ENCODE measurements at regions not wholly inside any gene's neighbourhood (a gene's known extent, or its start where the extent isn't known, plus 50 kb on each side); places are given as distances from the start of the nearest gene placed in this dataset.

DNA sequence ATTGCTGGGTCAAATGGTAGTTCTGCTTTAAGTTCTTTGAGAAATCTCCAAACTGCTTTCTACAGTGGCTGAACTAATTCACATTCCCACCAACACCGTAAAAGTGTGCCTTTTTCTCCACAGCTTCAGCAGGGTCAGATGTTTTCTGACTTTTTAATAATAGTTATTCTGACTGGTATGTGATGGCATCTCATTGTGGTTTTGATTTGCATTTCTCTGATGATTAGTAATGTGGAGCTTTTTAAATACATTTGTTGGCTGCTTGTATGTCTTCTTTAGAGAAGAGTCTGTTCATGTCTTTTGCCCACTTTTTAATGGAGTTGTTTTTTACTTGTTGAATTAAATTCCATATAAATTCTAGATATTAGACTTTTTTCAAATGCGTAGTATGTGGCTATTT lies 257.5 kb upstream of the ANKRD50 start:
- Histone ChIP-seq H3K4ac (ENCODE audit: low read depth, low read length) (no peak overlapping the region), H2AFZ (replicated peaks; ENCODE audit: low read length, poor library complexity) (no peak overlapping the region), H2AK9ac (replicated peaks; ENCODE audit: low read depth, low read length, poor library complexity) (no peak overlapping the region), H4K8ac (ENCODE audit: low read depth in 2 of 2, low read length in 2 of 2) (no peak overlapping the region), H3K9me1 (ENCODE audit: insufficient read depth, low read length) (no peaks in the 10 kb centered on the region), H3K36me3 (ENCODE audit: control insufficient read depth, insufficient read depth, low read length) (no peaks in the 10 kb centered on the region), H3K27me3 (ENCODE audit: control insufficient read depth, insufficient read depth, low read length) (no peaks in the 10 kb centered on the region), H3K9ac (ENCODE audit: low read depth, low read length) (no peak overlapping the region), H3K27ac (ENCODE audit: insufficient read depth, low read length) (no peak overlapping the region), H4K5ac (ENCODE audit: low read depth, low read length) (no peak overlapping the region), H2BK15ac (ENCODE audit: low read depth, low read length) (no peak overlapping the region), H2BK120ac (ENCODE audit: low read depth, low read length) (no peak overlapping the region), H4K20me1 (ENCODE audit: insufficient read depth, low read length) (no peaks in the 10 kb centered on the region), H2AK5ac (ENCODE audit: low read depth, low read length) (no peak overlapping the region), H3K18ac (ENCODE audit: low read depth, low read length) (no peak overlapping the region), H3K23ac (ENCODE audit: low read depth, low read length) (no peak overlapping the region), H2BK20ac (ENCODE audit: low read depth, low read length) (no peak overlapping the region), H3K4me1 (ENCODE audit: control insufficient read depth, insufficient read depth, low read length) (peaks cover 2% of the 10 kb centered on the region; the same call in 1 of the 2 replicates), H2BK5ac (ENCODE audit: low read depth, low read length, poor library complexity, severe bottlenecking) (peak overlapping the region; percentile 35), H3K4me2 (ENCODE audit: low read depth, low read length) (no peak overlapping the region), H3K14ac (replicated peaks; ENCODE audit: low read depth, low read length) (no peak overlapping the region), H3K4me3 (ENCODE audit: insufficient read depth, low read depth, low read length) (no peak overlapping the region), H3K9me3 (ENCODE audit: control insufficient read depth, insufficient read depth, low read length) (no peaks in the 10 kb centered on the region), H3K79me1 (ENCODE audit: low read depth in 1 of 2, low read length in 2 of 2) (no peaks in the 10 kb centered on the region), H4K91ac (ENCODE audit: insufficient read depth, low read depth, low read length) (no peak overlapping the region), H3K56ac (ENCODE audit: extremely low read depth, insufficient read depth, low read length) (no peak overlapping the region)
- BruUV-seq (replicated peaks): no TSS peak
- TF ChIP-seq CHD1 (IDR thresholded peaks at IDR 0.05; ENCODE audit: low read depth, low read length) (no peak), MXI1 (IDR thresholded peaks at IDR 0.05; ENCODE audit: borderline replicate concordance, low read depth, low read length) (no peak), SMC3 (IDR thresholded peaks at IDR 0.05; ENCODE audit: low read depth, low read length) (no peak), NFE2L2 (IDR thresholded peaks at IDR 0.05; ENCODE audit: low read depth, low read length) (no peak), CEBPB (IDR thresholded peaks at IDR 0.05; ENCODE audit: low read depth, low read length) (no peak), POLR2A (IDR thresholded peaks at IDR 0.05; ENCODE audit: low read depth, low read length) (no peak)
- TF ChIP-seq, protein P1, sequence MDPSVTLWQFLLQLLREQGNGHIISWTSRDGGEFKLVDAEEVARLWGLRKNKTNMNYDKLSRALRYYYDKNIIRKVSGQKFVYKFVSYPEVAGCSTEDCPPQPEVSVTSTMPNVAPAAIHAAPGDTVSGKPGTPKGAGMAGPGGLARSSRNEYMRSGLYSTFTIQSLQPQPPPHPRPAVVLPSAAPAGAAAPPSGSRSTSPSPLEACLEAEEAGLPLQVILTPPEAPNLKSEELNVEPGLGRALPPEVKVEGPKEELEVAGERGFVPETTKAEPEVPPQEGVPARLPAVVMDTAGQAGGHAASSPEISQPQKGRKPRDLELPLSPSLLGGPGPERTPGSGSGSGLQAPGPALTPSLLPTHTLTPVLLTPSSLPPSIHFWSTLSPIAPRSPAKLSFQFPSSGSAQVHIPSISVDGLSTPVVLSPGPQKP (IDR thresholded peaks at IDR 0.05; ENCODE audit: borderline replicate concordance, low read depth, low read length): no peak
- in situ Hi-C loops (cut with MboI; ENCODE audit: low sequenced_read_pairs): no loop called here
- WGBS, 2 experiments (ENCODE audit: extremely low coverage in 2 of 2, insufficient read length in 1 of 2): no CpG with 5 or more reads among the region's 2 CpGs
- CTCF ChIA-PET: interaction anchor here (1.0 kb wide), 1 partner anchor 16 kb away, joined by 3 read pairs; no protein-coding TSS in a partner anchor
- POLR2A ChIA-PET (ENCODE audit: unreplicated experiment): no interaction called here
- intact Hi-C loops (cut with micrococcal nuclease): no loop called here
- DNase-seq (peak; percentile 78), ATAC-seq (ENCODE audit: low read depth) (peak; percentile 84)
- dilution Hi-C loops (cut with HindIII; ENCODE audit: low sequenced_read_pairs, unreplicated experiment): no loop called here

Measured in IMR-90 (cell line).